Activated CD4-positive, alpha-beta T cell treated with anti-CD3 and anti-CD28 coated beads for 36 hours (primary cell): ENCODE measurements at regions not wholly inside any gene's neighbourhood (a gene's known extent, or its start where the extent isn't known, plus 50 kb on each side); places are given as distances from the start of the nearest gene placed in this dataset.
"Not testable (repeated sequence)": the region's sequence is repeated elsewhere in the genome, so short reads cannot be mapped to it uniquely, and the experiment has no call there.

Experiments used
- ATAC-seq: fragments of 200-7000 bp; cut with Tn5 transposase; one replicate; pipeline ENCODE4 v1.10.0; 2021; ENCODE audit warnings: mild to moderate bottlenecking, moderate library complexity
- CTCF ChIA-PET: fragments of 350-600 bp; sonication (Branson Sonifier 250); formaldehyde crosslinking; loops from one replicate; lab custom pipeline; 2021; ENCODE audit warnings: antibody characterized with exemption; lab: Charles Lee
- POLR2A ChIA-PET: fragments of 350-600 bp; sonication (Branson Sonifier 250); formaldehyde crosslinking; loops from one replicate; lab custom pipeline; 2021; ENCODE audit warnings: antibody characterized with exemption, inconsistent platforms; lab: Charles Lee
- DNase-seq: peaks from one replicate; pipeline ENCODE4 v3.0.0-alpha.2; 2020
- H3K27ac Mint-ChIP-seq: one replicate; pipeline ENCODE4 v1.8.0; 2021; ENCODE audit warnings: mixed read lengths
- H3K27me3 Mint-ChIP-seq: one replicate; pipeline ENCODE4 v1.8.0; 2021; ENCODE audit warnings: mixed read lengths
- H3K36me3 Mint-ChIP-seq: one replicate; pipeline ENCODE4 v1.8.0; 2021; ENCODE audit warnings: low read depth, mixed read lengths
- H3K4me1 Mint-ChIP-seq: one replicate; pipeline ENCODE4 v1.8.0; 2021; ENCODE audit warnings: mixed read lengths
- H3K4me3 Mint-ChIP-seq: one replicate; pipeline ENCODE4 v1.8.0; 2021; ENCODE audit warnings: mild to moderate bottlenecking, moderate library complexity, mixed read lengths
- H3K9me3 Mint-ChIP-seq: one replicate; pipeline ENCODE4 v1.8.0; 2021; ENCODE audit warnings: low read depth, mixed read lengths
- intact Hi-C, 2 experiments: fragments of 100-400 bp; cut with DNase I in 1 of 2; cut with micrococcal nuclease in 1 of 2; formaldehyde crosslinking; loops; one replicate each; pipeline versions ENCODE4 v1.14.2 to v1.15.1; 2022 to 2024; cut with DNase I, micrococcal nuclease

GRCh38 chr12:13924286-13924685, 57.1 kb downstream of the GRIN2B start:
- no peaks in the 10 kb centered on the region for H3K36me3 Mint-ChIP-seq
- ChIA-PET CTCF (no interaction called here), POLR2A (no interaction called here)
- H3K9me3 Mint-ChIP-seq, result no peaks in the 10 kb centered on the region
- H3K4me3 Mint-ChIP-seq, result no peak overlapping the region
- intact Hi-C loops, result no loop called here
- peaks cover 10% of the 10 kb centered on the region for H3K27me3 Mint-ChIP-seq
- H3K27ac Mint-ChIP-seq, result no peak overlapping the region
- DNase-seq, result no peak
- no peak for ATAC-seq
- H3K4me1 Mint-ChIP-seq, result no peaks in the 10 kb centered on the region

DNA sequence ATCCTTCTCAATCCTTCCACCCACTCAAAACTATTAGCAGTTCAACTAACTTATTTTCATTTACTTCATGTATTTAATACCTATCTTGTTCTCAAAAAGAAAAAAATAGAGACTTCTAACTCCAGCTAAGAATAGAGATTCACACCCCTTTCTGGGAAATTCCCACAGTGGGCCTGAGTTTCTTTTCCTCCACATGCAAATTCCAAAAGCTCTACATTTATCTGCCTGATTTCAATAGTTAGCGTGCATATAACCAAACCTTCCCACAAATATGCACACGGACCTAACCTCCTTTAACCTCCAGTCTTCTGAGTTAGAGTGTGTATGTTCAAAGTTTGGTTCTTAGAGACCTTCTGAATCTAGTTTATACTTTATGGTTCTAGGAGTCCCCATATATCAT, 62.5 kb downstream of the GRIN2B start:
- Mint-ChIP-seq H3K27ac (no peak overlapping the region), H3K27me3 (peaks cover 5% of the 10 kb centered on the region), H3K36me3 (no peaks in the 10 kb centered on the region), H3K4me3 (no peak overlapping the region), H3K9me3 (peaks cover 2% of the 10 kb centered on the region), H3K4me1 (no peaks in the 10 kb centered on the region)
- POLR2A ChIA-PET, result no interaction called here
- CTCF ChIA-PET, result interaction anchor here (0.6 kb wide), 1 partner anchor 663 kb away, joined by 4 read pairs; no protein-coding TSS in a partner anchor
- ATAC-seq (no peak), DNase-seq (no peak)
- intact Hi-C loops, result no loop called here

DNA sequence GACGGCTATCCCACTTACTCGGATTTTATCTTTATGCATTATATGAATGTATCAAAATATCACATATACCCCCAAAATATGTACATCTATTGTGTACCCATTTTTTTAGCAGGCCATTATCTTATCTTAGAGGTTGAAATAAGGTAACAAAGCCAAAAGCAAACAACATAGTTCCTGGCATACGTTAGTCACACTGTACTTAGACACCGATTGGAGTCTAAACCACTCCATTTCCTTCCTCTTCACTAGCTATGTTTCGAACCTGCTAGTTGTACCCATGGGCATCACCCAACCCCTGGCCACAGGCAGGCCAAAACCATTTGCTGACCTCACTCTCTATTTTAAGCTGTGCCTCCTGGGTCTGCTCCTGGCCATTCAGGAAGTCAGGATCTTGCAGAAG, 66.3 kb downstream of the GRIN2B start:
- H3K4me1 Mint-ChIP-seq, result no peaks in the 10 kb centered on the region

GRCh38 chr12:13913371-13913770, 68.0 kb downstream of the GRIN2B start:
- peaks cover 2% of the 10 kb centered on the region for H3K9me3 Mint-ChIP-seq
- H3K27ac Mint-ChIP-seq, result no peak overlapping the region
- CTCF ChIA-PET, result no interaction called here
- intact Hi-C loops, result no loop called here
- no peak for ATAC-seq
- POLR2A ChIA-PET, result no interaction called here
- H3K36me3 Mint-ChIP-seq, result no peaks in the 10 kb centered on the region
- no peak overlapping the region for H3K4me3 Mint-ChIP-seq
- H3K4me1 Mint-ChIP-seq, result no peaks in the 10 kb centered on the region
- no peaks in the 10 kb centered on the region for H3K27me3 Mint-ChIP-seq
- DNase-seq, result no peak

More for the DNA sequence above, 66.3 kb downstream of the GRIN2B start:
- intact Hi-C loops, result no loop called here
- peaks cover 3% of the 10 kb centered on the region for H3K27me3 Mint-ChIP-seq
- no peak overlapping the region for H3K4me3 Mint-ChIP-seq
- ATAC-seq (no peak), DNase-seq (no peak)
- peaks cover 2% of the 10 kb centered on the region for H3K9me3 Mint-ChIP-seq
- ChIA-PET POLR2A (no interaction called here), CTCF (no interaction called here)
- H3K36me3 Mint-ChIP-seq, result no peaks in the 10 kb centered on the region
- no peak overlapping the region for H3K27ac Mint-ChIP-seq

- DNase-seq, result no peak
- H3K27me3 Mint-ChIP-seq, result no peaks in the 10 kb centered on the region
- H3K36me3 Mint-ChIP-seq, result no peaks in the 10 kb centered on the region
- peaks cover 2% of the 10 kb centered on the region for H3K9me3 Mint-ChIP-seq
- ChIA-PET POLR2A (no interaction called here), CTCF (no interaction called here)
- no peak overlapping the region for H3K27ac Mint-ChIP-seq
- intact Hi-C loops, result no loop called here
- no peak overlapping the region for H3K4me3 Mint-ChIP-seq
- H3K4me1 Mint-ChIP-seq, result no peaks in the 10 kb centered on the region
- ATAC-seq, result no peak
These were observed 69.4 kb downstream of the GRIN2B start for GRCh38 chr12:13911756-13912554.

- peaks cover 5% of the 10 kb centered on the region for H3K27me3 Mint-ChIP-seq
- intact Hi-C loops, result no loop called here
- POLR2A ChIA-PET, result no interaction called here
- no peaks in the 10 kb centered on the region for H3K36me3 Mint-ChIP-seq
- H3K4me1 Mint-ChIP-seq, result no peaks in the 10 kb centered on the region
- H3K27ac Mint-ChIP-seq, result no peak overlapping the region
- no peak for ATAC-seq
- H3K4me3 Mint-ChIP-seq, result no peak overlapping the region
- no peak for DNase-seq
- H3K9me3 Mint-ChIP-seq, result peaks cover 4% of the 10 kb centered on the region
- CTCF ChIA-PET, result interaction anchor here (0.7 kb wide), 2 partner anchors 22 to 66 kb away, joined by 3 read pairs; no protein-coding TSS in a partner anchor
These were observed 75.6 kb downstream of the GRIN2B start for GRCh38 chr12:13905794-13906193.

DNA sequence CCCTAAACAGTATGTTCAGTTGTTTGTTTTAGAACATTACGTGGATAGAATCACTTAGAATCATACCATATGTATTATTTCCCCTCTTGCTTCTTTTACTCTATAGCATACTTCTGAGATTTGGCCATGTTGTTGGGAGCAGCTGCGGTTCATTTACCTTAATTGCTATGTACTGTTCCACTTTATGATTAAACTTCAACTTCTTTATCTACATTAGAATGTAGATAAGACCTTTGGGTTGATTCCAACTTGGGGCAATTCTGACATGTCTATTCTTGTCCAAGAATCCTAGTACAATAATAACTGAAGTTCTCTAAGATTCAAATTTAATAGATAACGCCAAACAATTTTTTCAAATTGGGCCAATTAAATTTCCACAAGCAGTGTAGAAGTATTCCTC, 80.7 kb downstream of the GRIN2B start:
- H3K4me1 Mint-ChIP-seq, result no peaks in the 10 kb centered on the region
- ChIA-PET CTCF (no interaction called here), POLR2A (no interaction called here)
- DNase-seq (no peak), ATAC-seq (no peak)
- intact Hi-C loops, result no loop called here
- no peaks in the 10 kb centered on the region for H3K27me3 Mint-ChIP-seq
- H3K9me3 Mint-ChIP-seq, result peaks cover 4% of the 10 kb centered on the region
- H3K4me3 Mint-ChIP-seq, result no peak overlapping the region
- no peaks in the 10 kb centered on the region for H3K36me3 Mint-ChIP-seq
- no peak overlapping the region for H3K27ac Mint-ChIP-seq

GRCh38 chr12:13898387-13898786, 83.0 kb downstream of the GRIN2B start:
- H3K36me3 Mint-ChIP-seq, intact Hi-C loops, DNase-seq, H3K27ac Mint-ChIP-seq, CTCF ChIA-PET, POLR2A ChIA-PET, H3K4me1 Mint-ChIP-seq, H3K4me3 Mint-ChIP-seq, H3K27me3 Mint-ChIP-seq, ATAC-seq, H3K9me3 Mint-ChIP-seq: not testable (repeated sequence)

- Mint-ChIP-seq H3K27me3 (no peaks in the 10 kb centered on the region), H3K4me3 (no peak overlapping the region), H3K36me3 (no peaks in the 10 kb centered on the region), H3K4me1 (no peaks in the 10 kb centered on the region), H3K9me3 (no peaks in the 10 kb centered on the region), H3K27ac (no peak overlapping the region)
- intact Hi-C loops, result no loop called here
- ChIA-PET CTCF (no interaction called here), POLR2A (no interaction called here)
- DNase-seq, result no peak
- ATAC-seq, result no peak
These were observed 83.6 kb downstream of the GRIN2B start for GRCh38 chr12:13897811-13898210.

DNA sequence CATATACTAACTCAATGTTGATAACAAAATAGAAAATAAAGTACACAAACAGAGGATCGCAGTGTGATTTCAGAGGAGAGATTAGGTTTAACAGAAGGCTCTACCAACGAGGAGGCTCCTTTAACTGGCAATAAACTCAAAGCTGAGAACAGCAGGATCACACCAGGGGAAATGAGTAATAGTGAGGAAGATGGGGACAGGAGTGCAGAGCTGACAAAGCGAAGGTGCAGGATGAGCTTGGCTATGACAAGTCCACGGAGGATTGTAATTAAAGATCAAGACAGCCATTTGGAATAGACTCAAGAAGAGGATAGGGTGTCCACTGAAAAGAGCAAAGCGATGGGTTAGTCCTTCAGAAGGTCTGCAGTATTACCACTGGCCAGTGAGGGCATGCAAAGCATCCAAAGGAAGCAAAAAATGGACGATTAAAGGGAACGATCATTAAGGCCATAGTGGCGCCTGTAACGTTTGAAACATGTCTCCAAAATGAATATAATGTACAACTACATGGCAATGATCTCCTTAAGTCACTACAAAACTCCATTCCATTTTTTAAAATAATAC, 85.3 kb downstream of the GRIN2B start:
- Mint-ChIP-seq H3K27ac (no peak overlapping the region), H3K4me3 (no peak overlapping the region), H3K4me1 (no peaks in the 10 kb centered on the region), H3K9me3 (no peaks in the 10 kb centered on the region), H3K36me3 (no peaks in the 10 kb centered on the region), H3K27me3 (peaks cover 1% of the 10 kb centered on the region)
- POLR2A ChIA-PET, result no interaction called here
- ATAC-seq (no peak), DNase-seq (no peak)
- CTCF ChIA-PET, result no interaction called here
- intact Hi-C loops, result no loop called here

GRCh38 chr12:13891902-13892301, 89.5 kb downstream of the GRIN2B start:
- no peak for DNase-seq
- no peaks in the 10 kb centered on the region for H3K36me3 Mint-ChIP-seq
- H3K27me3 Mint-ChIP-seq, result peaks cover 3% of the 10 kb centered on the region
- CTCF ChIA-PET, result interaction anchor here (1.1 kb wide), 1 partner anchor 24 kb away, joined by 3 read pairs; no protein-coding TSS in a partner anchor
- intact Hi-C loops, result no loop called here
- H3K27ac Mint-ChIP-seq, result no peak overlapping the region
- H3K9me3 Mint-ChIP-seq, result no peaks in the 10 kb centered on the region
- H3K4me3 Mint-ChIP-seq, result no peak overlapping the region
- POLR2A ChIA-PET, result no interaction called here
- no peak for ATAC-seq
- no peaks in the 10 kb centered on the region for H3K4me1 Mint-ChIP-seq

DNA sequence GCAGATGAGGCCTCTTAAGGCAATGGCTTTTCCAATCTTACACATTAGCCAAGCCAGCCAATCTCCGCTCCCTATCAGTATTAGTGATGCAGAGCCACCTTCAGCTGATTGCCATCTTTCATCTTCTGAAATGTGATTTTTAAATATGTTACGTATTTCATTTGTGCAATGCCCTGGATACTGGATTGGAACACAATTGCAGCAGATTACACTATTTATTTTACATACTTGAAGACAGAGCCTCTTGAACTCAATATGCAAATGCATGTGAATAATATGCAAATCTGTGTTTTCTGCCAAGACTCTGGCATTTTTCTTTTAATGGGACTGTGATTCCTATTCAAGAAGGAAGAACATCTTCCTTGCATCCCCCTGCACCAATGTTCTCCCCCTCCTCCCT, 90.5 kb downstream of the GRIN2B start:
- intact Hi-C loops, result no loop called here

More for the DNA sequence above, 90.5 kb downstream of the GRIN2B start:
- Mint-ChIP-seq H3K9me3 (no peaks in the 10 kb centered on the region), H3K27me3 (peaks cover 3% of the 10 kb centered on the region), H3K36me3 (no peaks in the 10 kb centered on the region), H3K4me3 (no peak overlapping the region), H3K27ac (no peak overlapping the region), H3K4me1 (no peaks in the 10 kb centered on the region)
- POLR2A ChIA-PET, result no interaction called here
- DNase-seq (no peak), ATAC-seq (no peak)
- CTCF ChIA-PET, result no interaction called here
